HG03039 (cell line): ENCODE measurements at regions not wholly inside any gene's neighbourhood (a gene's known extent, or its start where the extent isn't known, plus 50 kb on each side); places are given as distances from the start of the nearest gene placed in this dataset.

Source experiments
- ATAC-seq: cut with Tn5 transposase; IDR thresholded peaks from one replicate; pipeline ENCODE4 v1.9.1; 2021; ENCODE audit warnings: mild to moderate bottlenecking, moderate library complexity; ENCODE audit not compliant: unreplicated experiment

DNA sequence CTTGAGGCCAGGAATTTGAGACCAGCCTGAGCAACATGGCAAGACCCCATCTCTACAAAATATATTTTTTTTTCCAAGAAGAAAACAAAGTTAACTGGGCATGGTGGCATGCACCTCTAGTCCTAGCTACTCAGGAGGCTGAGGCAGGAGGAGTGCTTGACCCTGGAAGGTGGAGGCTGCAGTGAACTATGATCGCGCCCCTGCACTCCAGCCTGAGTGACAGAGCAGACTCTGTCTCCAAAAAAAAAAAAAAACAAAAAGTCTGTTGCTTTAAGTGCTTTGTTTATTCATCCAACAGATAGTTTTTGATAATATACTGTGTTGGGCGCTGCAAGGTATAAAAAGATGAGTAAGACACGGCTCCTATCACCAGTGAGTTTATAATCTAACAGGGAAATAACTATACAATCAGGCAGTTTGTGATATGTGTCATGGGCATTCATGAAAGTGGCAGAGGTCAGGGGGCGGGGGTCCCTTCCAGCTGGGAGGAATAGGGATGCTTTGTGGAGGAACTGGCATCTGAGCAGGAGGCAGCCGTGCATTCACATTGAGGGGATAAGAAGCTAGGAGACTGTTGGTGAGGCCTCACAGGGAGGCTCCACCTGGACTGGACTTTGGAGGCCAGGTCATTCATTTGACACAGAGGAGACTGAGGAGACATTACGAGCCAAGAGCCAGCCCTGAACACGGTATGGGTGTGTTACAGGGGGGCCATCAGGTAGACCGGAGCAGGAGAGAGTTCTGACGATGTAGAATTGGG is 67.3 kb upstream of the ERRFI1 start:
- no peak for ATAC-seq

GRCh38 chr1:8092657-8093056 is 66.5 kb upstream of the ERRFI1 start:
- no peak for ATAC-seq

DNA sequence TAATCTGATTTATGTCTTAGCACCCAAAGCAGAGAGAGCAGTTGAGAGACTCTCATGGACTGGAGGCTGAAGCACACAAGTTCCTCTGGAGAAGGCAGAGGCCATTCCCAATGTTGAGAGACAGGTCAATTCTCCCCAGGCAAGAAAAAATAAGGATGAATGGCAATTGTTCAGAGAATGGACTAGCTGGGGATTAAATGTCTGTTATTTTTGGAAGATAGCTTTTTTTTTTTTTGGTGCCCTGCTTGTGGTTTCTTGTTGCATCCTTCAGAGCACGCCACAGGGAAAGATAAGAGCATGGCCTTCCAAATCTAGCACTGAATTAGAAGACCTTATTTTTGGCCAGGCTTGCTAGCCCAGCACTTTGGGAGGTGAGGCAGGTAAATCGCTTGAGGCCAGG is 65.6 kb upstream of the ERRFI1 start:
- ATAC-seq: no peak

GRCh38 chr1:8090241-8090702 is 64.2 kb upstream of the ERRFI1 start:
- no peak for ATAC-seq

DNA sequence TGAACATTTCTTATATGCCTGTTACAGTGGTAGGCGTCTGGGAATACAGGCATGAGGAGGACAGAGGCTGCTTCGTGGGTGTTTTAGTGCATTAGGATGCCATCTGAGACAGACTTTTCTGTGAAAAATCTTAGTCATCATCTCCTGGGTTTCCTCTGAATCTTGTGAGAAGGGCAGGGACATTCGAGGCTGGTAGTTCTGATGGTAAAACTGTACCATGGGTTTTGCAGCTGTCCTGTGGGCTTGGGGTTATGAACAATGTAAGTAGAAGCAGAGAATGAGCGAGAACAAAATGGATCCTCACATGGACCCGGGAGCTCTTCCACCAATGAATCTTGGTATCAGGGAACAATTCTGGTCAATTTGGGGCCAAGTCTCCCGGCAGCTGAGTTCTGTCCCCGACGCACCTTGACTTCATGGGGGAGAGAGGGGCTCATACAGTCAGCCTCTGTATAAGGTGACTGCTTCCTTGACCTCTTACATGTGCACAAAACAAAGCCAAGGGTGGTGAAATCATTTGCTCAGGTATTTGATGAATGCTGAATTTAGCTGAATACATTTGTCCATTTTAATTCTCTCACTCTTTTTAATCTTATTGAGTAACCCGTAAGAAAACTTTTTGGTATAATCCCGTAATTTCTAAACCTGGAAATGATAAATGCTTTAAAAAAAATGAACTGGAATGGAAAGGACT is 63.6 kb upstream of the ERRFI1 start:
- ATAC-seq: no peak

GRCh38 chr1:8086055-8086454 is 59.9 kb upstream of the ERRFI1 start:
- ATAC-seq: no peak

DNA sequence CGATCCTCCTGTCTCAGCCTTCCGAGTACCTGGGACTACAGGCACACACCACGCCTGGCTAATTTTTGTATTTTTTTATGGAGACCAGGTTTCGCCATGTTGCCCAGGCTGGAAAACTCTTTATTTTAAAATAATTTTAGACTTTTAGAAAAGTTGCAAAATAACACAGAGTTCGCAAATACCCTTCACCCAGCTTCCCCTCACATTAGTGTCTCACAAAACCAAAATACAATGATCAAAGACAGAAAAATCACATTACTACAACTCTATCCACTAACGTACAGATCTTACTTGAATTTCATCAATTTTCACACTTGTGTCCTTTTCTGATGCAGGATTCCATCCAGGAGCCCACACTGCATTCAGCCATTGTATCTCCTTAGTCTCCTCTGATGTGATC is 58.8 kb upstream of the ERRFI1 start:
- ATAC-seq: no peak

DNA sequence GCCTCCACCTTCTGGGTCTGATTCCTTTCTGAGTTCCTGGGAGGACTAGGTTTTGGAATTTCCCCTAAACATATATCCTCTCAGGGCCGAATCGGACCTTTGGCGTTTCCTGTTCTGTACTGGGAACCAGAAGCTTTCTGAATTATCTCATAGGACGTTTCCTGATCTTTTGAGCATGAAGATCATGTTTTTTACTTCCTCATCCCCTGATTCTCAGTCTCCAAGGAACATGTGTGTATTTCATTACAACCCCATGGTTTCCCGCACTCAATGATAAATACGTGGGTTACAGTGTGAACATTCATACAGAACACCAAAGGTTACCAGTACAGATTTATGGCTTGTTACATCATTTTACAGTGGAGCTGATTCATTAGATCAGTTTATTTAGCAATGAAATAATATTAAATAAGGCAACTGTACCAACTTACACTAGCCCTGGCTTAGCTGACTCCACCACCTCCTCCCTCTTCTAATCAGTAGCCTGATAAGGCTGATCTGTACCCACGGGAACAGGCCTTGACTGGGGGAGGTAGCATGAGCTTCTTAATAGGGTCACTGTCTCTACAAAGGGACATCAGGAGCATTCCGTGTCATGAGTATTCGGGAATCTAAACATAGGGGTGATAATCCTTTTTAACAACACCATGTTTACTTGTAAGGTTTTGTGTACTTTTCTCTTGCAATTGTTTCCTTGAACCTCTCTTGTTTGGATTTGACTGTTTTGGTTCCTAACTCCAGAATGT is 57.8 kb upstream of the ERRFI1 start:
- ATAC-seq: no peak

DNA sequence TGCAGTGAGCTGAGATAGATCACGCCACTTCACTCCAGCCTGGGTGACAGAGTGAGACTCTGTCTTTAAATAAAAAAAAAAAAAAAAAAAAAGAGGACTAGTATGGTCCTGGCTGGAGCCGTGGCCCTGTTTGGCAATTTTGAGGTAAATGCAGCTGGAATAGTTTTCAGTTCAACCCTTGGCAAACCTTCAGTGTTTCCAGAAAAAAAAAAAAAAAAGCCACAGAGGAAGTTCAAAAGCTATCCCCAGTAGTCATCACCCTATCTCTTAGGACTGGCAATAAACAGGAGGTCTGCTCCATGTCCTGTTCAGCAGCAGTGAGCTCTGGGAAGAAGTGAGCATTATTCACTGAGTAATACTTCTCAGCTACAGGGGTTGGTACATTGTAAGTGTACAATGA is 56.8 kb upstream of the ERRFI1 start:
- ATAC-seq: no peak

DNA sequence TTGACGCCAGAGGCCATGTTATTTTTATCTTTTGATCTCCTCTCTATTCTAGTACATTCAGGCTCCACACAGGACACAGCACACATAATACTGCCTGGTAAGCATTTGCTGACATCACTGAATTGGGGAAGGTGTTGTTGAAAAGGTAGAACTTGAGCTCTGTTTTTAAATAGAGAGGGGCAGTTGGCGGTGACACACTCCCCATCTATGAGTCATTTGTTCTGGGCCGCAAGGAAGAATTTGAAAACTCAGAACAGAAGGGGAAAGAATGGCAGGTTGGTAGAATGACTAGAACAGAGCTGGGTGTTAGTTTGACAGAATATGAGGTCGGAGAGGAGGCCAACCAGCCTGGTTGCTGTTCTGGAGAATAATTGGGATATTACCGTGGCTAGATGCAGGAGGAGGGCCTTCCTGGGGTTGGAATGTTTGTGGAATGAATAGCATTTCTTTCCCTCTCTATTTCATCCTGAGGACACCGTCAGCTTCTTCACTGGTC is 52.1 kb upstream of the ERRFI1 start:
- ATAC-seq: no peak

GRCh38 chr1:8077602-8078001 is 51.5 kb upstream of the ERRFI1 start:
- no peak for ATAC-seq

DNA sequence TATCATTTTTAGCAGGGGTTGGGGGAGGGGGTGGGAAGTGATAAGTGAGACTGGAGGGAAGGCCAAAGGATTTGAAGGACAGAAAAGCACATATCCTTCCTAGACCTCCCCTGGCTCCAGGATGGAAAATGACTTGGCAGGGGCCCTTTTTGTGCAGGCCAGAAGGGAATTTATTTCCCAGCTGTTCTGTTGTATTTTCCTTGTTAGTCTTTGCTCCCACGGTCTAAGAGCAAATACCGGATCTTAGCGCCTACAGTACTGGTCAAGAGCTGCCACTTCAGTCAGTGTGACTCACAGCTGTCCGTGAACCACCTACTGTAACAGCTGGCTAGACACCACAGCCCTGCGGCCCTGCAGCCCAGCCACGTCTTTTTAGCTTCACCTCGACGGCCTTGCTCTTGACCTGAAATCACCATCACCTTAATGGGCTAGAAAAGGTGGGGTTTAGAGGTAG is 51.0 kb upstream of the ERRFI1 start:
- no peak for ATAC-seq

DNA sequence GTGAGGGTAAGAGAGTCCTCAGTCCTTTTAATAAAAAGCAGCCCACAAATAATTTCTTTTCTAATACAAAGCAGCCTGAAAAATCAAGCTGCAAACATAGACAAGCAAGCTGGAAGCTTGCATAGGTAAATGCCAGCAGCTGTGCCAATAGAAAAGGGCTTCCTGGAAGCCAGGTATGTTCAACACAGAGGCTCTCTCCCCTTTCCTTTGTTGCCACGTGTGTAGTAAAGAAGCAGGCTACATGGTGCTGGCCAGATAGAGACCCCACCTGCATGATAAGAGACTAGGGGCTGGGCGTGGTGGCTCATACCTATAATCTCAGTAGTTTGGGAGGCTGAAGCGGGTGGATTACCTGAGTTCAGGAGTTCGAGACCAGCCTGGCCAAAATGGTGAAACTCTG is 50.1 kb upstream of the ERRFI1 start:
- ATAC-seq: no peak
